K562 (cell line): ENCODE measurements at regions not wholly inside any gene's neighbourhood (a gene's known extent, or its start where the extent isn't known, plus 50 kb on each side); places are given as distances from the start of the nearest gene placed in this dataset.

ENCODE experiments used
- ATAC-seq: fragments of 200-7000 bp; cut with Tn5 transposase; 3 replicates; pipeline ENCODE4 v1.9.1; 2020; ENCODE audit warnings: moderate library complexity
- BruUV-seq: library from RNA; stranded (reverse); fragments of 400-500 nt; replicated peaks from 2 replicates; lab custom pipeline; 2021; lab: Mats Ljungman, UMichigan
- CTCF ChIA-PET: fragments of 300-600 bp; formaldehyde crosslinking; extraction: SDS; loops from one replicate; lab custom pipeline; 2021; ENCODE audit warnings: low intra/inter-chr PET ratio; lab: Yijun Ruan, JAX
- POLR2A ChIA-PET: fragments of 300-600, 350-650 bp; sonication (Branson Sonifier 250); formaldehyde crosslinking; extraction: SDS; loops from one replicate; lab custom pipeline; 2021; ENCODE audit warnings: antibody characterized with exemption, inconsistent platforms; lab: Yijun Ruan, JAX
- DNase-seq, 4 experiments: peaks; one replicate each; pipeline versions ENCODE4 v3.0.0 to v3.0.0-alpha.2; 2011 to 2018; ENCODE audit warnings: low spot score in 3 of 4, mixed read lengths in 3 of 4; ENCODE audit errors: extremely low read depth in 1 of 4
- FAIRE-seq: peaks from 2 replicates; lab custom pipeline; 2011; peaks lifted over from hg19 to GRCh38; lab: Jason Lieb, UNC
- H2AFZ ChIP-seq: 2 replicates; pipeline ENCODE4 v1.6.0; 2011; ENCODE audit warnings: low read depth, low read length, control low read depth, inconsistent platforms
- H3K27ac ChIP-seq: fragments of 200-600 bp; 3 replicates; pipeline ENCODE4 v1.8.0; 2011; ENCODE audit warnings: low read depth, mild to moderate bottlenecking, control low read depth, inconsistent platforms, low read length, moderate library complexity, mixed read lengths; ENCODE audit errors: extremely low read depth
- H3K27me3 ChIP-seq, 2 experiments: fragments of 300-600 bp in 1 of 2; 2 replicates in 1 of 2; 3 replicates in 1 of 2; pipeline versions ENCODE4 v1.6.0 to v1.8.0; 2011; ENCODE audit warnings: inconsistent platforms in 2 of 2, low read length in 2 of 2, mild to moderate bottlenecking in 1 of 2, mixed read lengths in 1 of 2, moderate library complexity in 1 of 2; ENCODE audit not compliant: control insufficient read depth in 2 of 2, insufficient read depth in 2 of 2
- H3K36me3 ChIP-seq: fragments of 300-600 bp; 3 replicates; pipeline ENCODE4 v1.8.0; 2011; ENCODE audit warnings: mild to moderate bottlenecking, low read length, inconsistent platforms; ENCODE audit not compliant: control insufficient read depth, insufficient read depth
- H3K4me1 ChIP-seq, 2 experiments: fragments of 200-600 bp in 1 of 2; replicated peaks in 1 of 2; 2 replicates in 1 of 2; 3 replicates in 1 of 2; pipeline versions ENCODE4 v1.5.1 to v1.8.0; 2011; ENCODE audit warnings: inconsistent platforms in 2 of 2, low read length in 2 of 2, mild to moderate bottlenecking in 1 of 2, mixed read lengths in 1 of 2, moderate library complexity in 1 of 2; ENCODE audit not compliant: control insufficient read depth in 2 of 2, insufficient read depth in 2 of 2
- H3K4me2 ChIP-seq: 2 replicates; pipeline ENCODE4 v1.6.1; 2011; ENCODE audit warnings: low read length, control low read depth, inconsistent platforms, mixed read lengths; ENCODE audit not compliant: insufficient read depth
- H3K4me3 ChIP-seq: fragments of 200-600 bp; sonication (generic), shearing (Covaris generic); 2 replicates; pipeline ENCODE4 v1.5.1; 2016; ENCODE audit warnings: control low read depth, inconsistent platforms
- H3K79me2 ChIP-seq: fragments of 200-600 bp; 3 replicates; pipeline ENCODE4 v1.8.0; 2011; ENCODE audit warnings: low read length, inconsistent platforms; ENCODE audit not compliant: control insufficient read depth, insufficient read depth
- H3K9ac ChIP-seq, 2 experiments: 2 replicates each; pipeline versions ENCODE4 v1.6.0 to v1.6.1; 2011; ENCODE audit warnings: low read depth in 2 of 2, low read length in 2 of 2, control low read depth in 1 of 2, inconsistent platforms in 1 of 2, mild to moderate bottlenecking in 1 of 2, mixed read lengths in 1 of 2; ENCODE audit not compliant: insufficient read depth in 1 of 2
- H3K9me1 ChIP-seq: one replicate; pipeline ENCODE4 v1.6.0; 2011; ENCODE audit warnings: inconsistent platforms, mild to moderate bottlenecking, low read length, moderate library complexity; ENCODE audit not compliant: control insufficient read depth, insufficient read depth
- H3K9me3 ChIP-seq: replicated peaks from 2 replicates; pipeline ENCODE4 v1.5.1; 2011; ENCODE audit warnings: low read depth, low read length, inconsistent platforms; ENCODE audit not compliant: control insufficient read depth, insufficient read depth
- H4K20me1 ChIP-seq: replicated peaks from 2 replicates; pipeline ENCODE4 v1.6.1; 2011; ENCODE audit warnings: low read length, inconsistent platforms, mixed read lengths; ENCODE audit not compliant: control insufficient read depth, insufficient read depth
- ATF6 ChIP-seq: sonication (generic); formaldehyde crosslinking; IDR thresholded peaks from 2 replicates; pipeline ENCODE4 v1.4.0; 2020; ENCODE audit warnings: mild to moderate bottlenecking, missing genetic modification reagents
- CBFB ChIP-seq: sonication (generic); formaldehyde crosslinking; IDR thresholded peaks from 2 replicates; pipeline ENCODE4 v1.4.0; 2020; ENCODE audit warnings: mild to moderate bottlenecking, missing genetic modification reagents
- CREB1 ChIP-seq, 2 experiments: sonication (generic) in 1 of 2; formaldehyde crosslinking in 1 of 2; IDR thresholded peaks; 2 replicates each; pipeline versions ENCODE4 v1.6.1 to v1.8.0; 2012 to 2022; ENCODE audit warnings: inconsistent platforms in 1 of 2, mild to moderate bottlenecking in 1 of 2, missing genetic modification reagents in 1 of 2, moderate library complexity in 1 of 2
- E2F1 ChIP-seq: sonication (generic); formaldehyde crosslinking; IDR thresholded peaks from 2 replicates; pipeline ENCODE4 v1.8.1; 2023; ENCODE audit warnings: mild to moderate bottlenecking, missing genetic modification reagents, moderate library complexity
- HDAC8 ChIP-seq: fragments of 450-650 bp; IDR thresholded peaks from 2 replicates; pipeline ENCODE4 v1.6.1; 2016; ENCODE audit warnings: mild to moderate bottlenecking, missing genetic modification characterization, moderate library complexity, missing compliant biosample characterization
- HNRNPL ChIP-seq: fragments of 200-400 bp; formaldehyde crosslinking; IDR thresholded peaks from 2 replicates; pipeline ENCODE4 v1.6.1; 2017; ENCODE audit warnings: low read depth, mild to moderate bottlenecking, low read length
- NBN ChIP-seq: fragments of 450-650 bp; IDR thresholded peaks from 2 replicates; pipeline ENCODE4 v1.6.1; 2016; ENCODE audit warnings: low read depth, mild to moderate bottlenecking
- NFXL1 ChIP-seq: fragments of 450-650 bp; formaldehyde crosslinking; IDR thresholded peaks from 2 replicates; pipeline ENCODE4 v1.4.0; 2021; ENCODE audit warnings: mild to moderate bottlenecking
- TFAM ChIP-seq: fragments of 250-450 bp; sonication (Bioruptor Pico); conservative IDR thresholded peaks from 2 replicates; pipeline ENCODE4 v1.5.0; 2021; ENCODE audit warnings: mild to moderate bottlenecking, moderate library complexity
- THAP7 ChIP-seq: fragments of 250-450 bp; sonication (Bioruptor Pico); IDR thresholded peaks from 2 replicates; pipeline ENCODE4 v1.5.0; 2021
- TRIM24 ChIP-seq, 2 experiments: fragments of 450-650 bp; IDR thresholded peaks; 2 replicates each; pipeline ENCODE4 v1.6.1; 2016
- ZBTB34 ChIP-seq: fragments of 250-450 bp; sonication (Bioruptor Pico); IDR thresholded peaks from 2 replicates; pipeline ENCODE4 v1.8.0; 2021; ENCODE audit warnings: mild to moderate bottlenecking, moderate library complexity
- ZMIZ1 ChIP-seq, 2 experiments: fragments of 150-350 bp in 1 of 2; IDR thresholded peaks; 2 replicates each; pipeline ENCODE4 v1.6.1; 2012 to 2016; ENCODE audit warnings: low read depth in 2 of 2, low read length in 2 of 2, mild to moderate bottlenecking in 1 of 2, moderate library complexity in 1 of 2
- WGBS: fragments of 100-300 bp; shearing (Covaris generic); methylation state at CpG from one replicate; pipeline ENCODE4 v1.1.6; 2016; ENCODE audit warnings: low coverage, mixed read lengths; ENCODE audit not compliant: insufficient coverage; ENCODE audit errors: missing lambda C conversion rate; 5-methylcytosine and 5-hydroxymethylcytosine counted together
- in situ Hi-C: fragments of 300-500 bp; cut with MboI; formaldehyde crosslinking; loops from 4 replicates; pipeline ENCODE4 v1.15.0; 2018; ENCODE audit warnings: inconsistent platforms, mixed read lengths
- intact Hi-C: fragments of 100-400 bp; cut with micrococcal nuclease; formaldehyde crosslinking; loops from 2 replicates; pipeline ENCODE4 v1.14.2; 2022

- in situ Hi-C loops (no loop called here), intact Hi-C loops (no loop called here)
- Histone ChIP-seq H3K9me3 (no peaks in the 10 kb centered on the region), H3K27me3 (no peaks in the 10 kb centered on the region), H3K27ac (no peak overlapping the region), H3K9me1 (no peaks in the 10 kb centered on the region), H3K36me3 (no peaks in the 10 kb centered on the region), H3K4me3 (no peak overlapping the region), H4K20me1 (no peaks in the 10 kb centered on the region), H3K4me2 (no peak overlapping the region), H3K9ac (no peak overlapping the region), H3K4me1 (no peaks in the 10 kb centered on the region), H3K79me2 (no peaks in the 10 kb centered on the region)
- ChIA-PET CTCF (no interaction called here), POLR2A (interaction anchor here (0.6 kb wide), 1 partner anchor 14 kb away, joined by 3 read pairs; no protein-coding TSS in a partner anchor)
- no peak for ATAC-seq
- no peak for DNase-seq
- BruUV-seq, result no TSS peak
- FAIRE-seq, result no peak
- TF ChIP-seq ZBTB34 (CRISPR knock-in tag), result no peak
- TF ChIP-seq E2F1 (CRISPR knock-in tag), result no peak
- no peak for TF ChIP-seq CREB1 (IDR thresholded peaks at IDR 0.05)
- TF ChIP-seq CREB1 (CRISPR knock-in tag; IDR thresholded peaks at IDR 0.05), result no peak
- TF ChIP-seq THAP7 (CRISPR knock-in tag), result no peak
- no peak for TF ChIP-seq ZMIZ1 (IDR thresholded peaks at IDR 0.05; ENCODE audit: low read depth in 2 of 2, low read length in 2 of 2)
- no peak for TF ChIP-seq TFAM (CRISPR knock-in tag)
- TF ChIP-seq NBN, result no peak
- no peak for TF ChIP-seq CBFB (CRISPR knock-in tag)
- TF ChIP-seq ATF6 (CRISPR knock-in tag), result no peak
- no peak for TF ChIP-seq TRIM24 (IDR thresholded peaks at IDR 0.05)
- no peak for TF ChIP-seq HNRNPL
- no peak for TF ChIP-seq HDAC8 (tag)
- TF ChIP-seq NFXL1 (CRISPR knock-in tag), result no peak
- TF ChIP-seq, all 486 proteins: peak for 0
- no peak overlapping the region for H2AFZ ChIP-seq
- WGBS, result 0% methylated on average over 1 of the region's 1 CpG
Observed at GRCh38 chr5:96115147-96115807, 153.6 kb upstream of the ELL2 start.
